Ecto neural progenitor cell (in vitro differentiated cells): ENCODE measurements at regions not wholly inside any gene's neighbourhood (a gene's known extent, or its start where the extent isn't known, plus 50 kb on each side); places are given as distances from the start of the nearest gene placed in this dataset.

Experiments used
- DNase-seq: peaks from one replicate; pipeline ENCODE4 v3.0.0-alpha.2; 2018; ENCODE audit warnings: low spot score

DNA sequence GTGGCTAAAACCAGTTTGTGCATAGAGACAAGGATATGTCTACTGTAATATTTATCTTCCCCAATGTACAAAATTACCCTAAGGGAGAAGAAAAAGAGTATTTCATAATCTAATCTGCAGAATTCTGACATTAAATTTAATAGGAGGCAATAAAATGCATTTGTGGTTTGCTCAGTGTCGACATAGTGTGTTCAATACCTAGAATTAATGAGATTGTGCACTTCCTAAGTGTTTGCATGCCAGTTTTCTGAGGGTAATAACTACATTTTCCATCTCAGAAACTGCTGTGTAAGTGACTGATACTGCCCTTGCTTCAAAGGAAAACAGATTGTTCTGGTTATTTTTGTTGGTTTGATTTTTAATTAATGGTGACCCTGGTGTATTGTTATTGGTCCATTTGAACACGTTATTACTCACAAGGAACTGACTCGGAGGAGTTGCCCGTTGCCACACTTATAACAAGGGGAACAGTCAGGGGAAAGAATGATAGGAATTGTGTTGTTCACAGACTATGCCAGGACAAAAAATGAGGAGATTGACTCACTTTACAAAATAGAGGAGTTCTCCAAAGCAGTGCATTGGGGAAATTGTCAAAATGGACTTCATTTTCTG, 960.3 kb upstream of the TMEM132C start:
- DNase-seq, result no peak

DNA sequence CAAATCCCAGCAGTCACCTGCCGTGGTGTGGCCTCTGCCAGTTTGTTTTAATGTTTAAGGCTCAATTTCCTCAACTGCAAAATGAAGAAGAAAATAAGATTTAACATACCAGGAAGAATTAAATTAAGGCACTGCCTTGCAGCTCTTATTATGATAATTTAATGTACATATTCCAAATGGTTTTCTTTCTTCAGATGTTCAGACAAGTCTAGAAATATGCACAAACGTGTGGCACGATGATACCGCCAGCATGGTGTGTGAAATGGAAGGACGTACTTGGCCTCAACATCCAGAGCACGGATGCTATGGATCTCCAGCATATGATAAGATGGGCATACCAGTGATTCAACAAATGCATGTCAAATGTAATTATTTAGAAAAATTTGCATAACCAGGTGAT, 959.4 kb upstream of the TMEM132C start:
- no peak for DNase-seq

DNA sequence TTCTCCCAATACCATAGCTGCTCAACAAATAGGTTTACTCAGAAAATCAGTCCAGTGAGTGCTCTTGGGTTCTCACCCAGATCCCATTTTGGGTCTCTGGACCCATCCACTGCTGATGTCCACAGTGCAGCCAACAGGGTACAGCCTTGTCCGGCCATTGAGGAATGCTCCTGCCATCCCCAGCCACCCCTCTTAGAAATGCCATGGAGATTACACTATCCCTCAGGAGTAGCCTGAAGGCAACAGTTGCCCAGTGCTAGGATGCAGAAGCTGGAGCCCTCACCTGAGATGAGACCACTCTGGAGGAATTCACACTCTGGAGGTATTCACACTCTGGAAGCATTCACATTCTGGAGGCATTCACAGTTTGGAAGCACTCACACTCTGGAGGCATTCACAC, 958.8 kb upstream of the TMEM132C start:
- DNase-seq, result no peak

DNA sequence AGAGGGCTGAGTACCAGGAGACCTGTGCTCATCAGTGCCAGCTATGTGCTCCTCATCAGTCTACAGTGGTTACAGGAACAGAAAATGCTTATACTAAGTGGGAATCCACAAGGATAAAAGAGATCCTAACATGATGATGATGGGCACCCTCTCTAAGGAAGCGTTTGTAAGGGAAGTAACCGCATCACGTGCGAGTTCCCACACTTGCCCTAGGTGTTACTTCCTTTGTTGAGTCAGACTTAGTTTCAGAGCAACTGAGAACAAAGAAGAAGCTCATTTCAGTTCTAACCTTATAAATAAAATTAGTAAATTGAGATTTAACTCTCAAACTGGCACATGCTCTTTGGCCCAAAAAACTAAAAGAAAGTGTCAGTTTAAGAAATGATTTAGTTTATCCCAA, 956.4 kb upstream of the TMEM132C start:
- no peak for DNase-seq

DNA sequence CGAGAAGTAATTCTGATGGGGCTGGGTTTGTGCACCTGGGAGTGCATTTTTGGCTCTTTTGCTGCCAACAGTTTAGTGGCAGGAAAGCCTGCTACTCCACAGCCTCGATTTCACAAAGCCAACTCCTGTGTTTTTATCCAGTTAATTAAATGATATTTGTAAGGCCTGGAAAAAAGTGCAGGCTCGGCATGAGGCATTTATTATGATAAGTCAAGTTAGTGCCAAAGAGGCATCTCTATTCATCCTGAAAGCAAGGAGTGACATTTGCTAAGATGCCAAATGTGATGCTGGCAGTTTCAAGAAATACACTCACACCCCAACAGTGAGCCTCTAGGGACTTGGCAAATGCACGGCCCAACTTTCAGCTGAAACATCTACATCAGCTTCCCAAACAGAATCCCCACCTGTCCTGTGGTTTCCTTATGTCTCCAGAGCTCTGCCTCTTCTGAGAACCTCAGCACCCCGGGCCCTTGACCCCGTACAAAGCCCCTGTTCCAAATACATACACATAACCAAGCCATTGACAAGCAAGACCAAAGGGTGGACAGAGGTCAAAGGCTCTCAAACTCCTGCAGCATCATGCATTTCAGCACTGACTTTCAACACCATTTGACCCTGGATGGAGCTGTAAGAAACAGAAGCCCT, 955.1 kb upstream of the TMEM132C start:
- no peak for DNase-seq

- no peak for DNase-seq
These were observed 942.3 kb upstream of the TMEM132C start for GRCh38 chr12:127324681-127325080.

GRCh38 chr12:127327986-127328385, 939.0 kb upstream of the TMEM132C start:
- DNase-seq, result no peak

DNA sequence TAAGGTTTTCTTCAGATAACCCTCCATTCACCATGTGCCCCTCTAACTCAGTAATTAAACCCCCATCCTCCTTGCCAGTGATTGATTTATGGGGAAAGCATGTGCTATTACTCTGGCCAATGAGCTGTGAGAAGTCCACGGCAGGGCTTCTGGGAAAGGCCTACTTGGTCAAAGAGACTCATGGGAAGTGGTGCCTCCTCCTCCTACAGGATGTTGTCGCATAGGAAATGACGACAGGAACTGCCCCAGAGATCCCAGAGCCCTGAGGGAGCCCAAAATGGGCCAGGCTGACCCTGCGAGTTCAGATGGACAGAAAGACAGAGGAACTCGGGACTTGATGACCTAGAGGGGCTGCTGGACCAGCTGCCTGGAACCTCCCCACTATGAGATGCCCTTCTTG, 938.1 kb upstream of the TMEM132C start:
- DNase-seq, result no peak

GRCh38 chr12:127334365-127334764, 932.6 kb upstream of the TMEM132C start:
- DNase-seq, result no peak

GRCh38 chr12:127334912-127335644, 931.9 kb upstream of the TMEM132C start:
- DNase-seq, result no peak

DNA sequence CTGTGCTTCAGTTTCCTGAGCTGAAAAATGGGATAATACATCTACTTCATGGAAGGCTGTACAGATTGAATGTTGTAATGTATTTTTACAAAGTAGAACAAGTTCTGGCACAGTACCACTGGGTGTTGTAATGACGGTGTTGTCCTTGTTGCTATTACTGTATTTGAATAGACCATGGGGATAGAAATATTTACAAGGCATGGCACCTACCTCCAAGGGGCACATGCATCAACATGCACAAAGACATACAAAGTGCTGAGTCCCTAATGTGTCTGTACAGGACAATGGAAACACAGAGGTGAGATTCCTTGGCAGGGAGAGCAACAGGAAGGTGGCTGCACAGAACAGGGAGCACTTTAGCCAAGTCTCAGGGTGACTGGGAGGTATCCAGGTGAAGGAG, 930.6 kb upstream of the TMEM132C start:
- DNase-seq, result no peak

- no peak for DNase-seq
These were observed 927.9 kb upstream of the TMEM132C start for GRCh38 chr12:127339065-127339464.

DNA sequence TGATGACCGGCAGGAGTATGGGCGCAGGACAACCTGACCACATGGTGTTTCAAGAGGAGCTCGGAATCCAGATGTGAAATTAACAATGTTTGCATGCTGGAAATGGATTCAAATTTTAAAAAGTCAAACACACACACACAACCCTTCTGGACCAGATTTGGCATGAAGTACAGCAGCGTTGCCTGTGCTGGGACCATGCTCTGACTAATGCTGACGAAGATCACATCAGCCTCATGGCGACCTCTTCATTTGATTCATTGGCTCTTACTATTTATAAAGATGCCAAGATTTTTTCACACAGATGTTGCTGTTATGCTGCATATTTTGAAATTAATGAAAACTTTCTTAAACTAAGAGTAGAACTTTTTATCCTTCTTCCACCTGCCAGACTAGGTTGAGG, 926.6 kb upstream of the TMEM132C start:
- DNase-seq, result no peak

- no peak for DNase-seq
These were observed 924.1 kb upstream of the TMEM132C start for GRCh38 chr12:127342861-127343260.

DNA sequence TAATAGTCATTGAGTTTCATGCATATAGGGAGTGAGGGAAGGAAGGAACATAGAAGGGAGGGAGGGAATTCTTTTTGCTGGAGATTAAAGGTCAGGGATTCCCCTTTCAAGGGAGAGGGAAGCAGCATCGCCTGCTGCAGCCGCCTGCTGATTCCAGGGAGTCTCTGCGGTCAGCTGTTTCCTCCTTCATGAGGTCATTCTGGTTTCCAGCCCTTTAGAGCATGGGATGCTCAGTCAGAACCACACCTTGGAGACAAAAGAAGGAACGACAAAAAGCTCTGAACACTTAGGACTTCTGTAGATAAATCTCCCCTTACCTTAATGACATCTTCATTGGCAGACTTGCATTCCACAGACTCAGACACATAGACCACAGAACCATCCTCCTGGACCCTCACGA, 923.0 kb upstream of the TMEM132C start:
- DNase-seq, result no peak

GRCh38 chr12:127351481-127352010, 915.4 kb upstream of the TMEM132C start:
- DNase-seq, result no peak

DNA sequence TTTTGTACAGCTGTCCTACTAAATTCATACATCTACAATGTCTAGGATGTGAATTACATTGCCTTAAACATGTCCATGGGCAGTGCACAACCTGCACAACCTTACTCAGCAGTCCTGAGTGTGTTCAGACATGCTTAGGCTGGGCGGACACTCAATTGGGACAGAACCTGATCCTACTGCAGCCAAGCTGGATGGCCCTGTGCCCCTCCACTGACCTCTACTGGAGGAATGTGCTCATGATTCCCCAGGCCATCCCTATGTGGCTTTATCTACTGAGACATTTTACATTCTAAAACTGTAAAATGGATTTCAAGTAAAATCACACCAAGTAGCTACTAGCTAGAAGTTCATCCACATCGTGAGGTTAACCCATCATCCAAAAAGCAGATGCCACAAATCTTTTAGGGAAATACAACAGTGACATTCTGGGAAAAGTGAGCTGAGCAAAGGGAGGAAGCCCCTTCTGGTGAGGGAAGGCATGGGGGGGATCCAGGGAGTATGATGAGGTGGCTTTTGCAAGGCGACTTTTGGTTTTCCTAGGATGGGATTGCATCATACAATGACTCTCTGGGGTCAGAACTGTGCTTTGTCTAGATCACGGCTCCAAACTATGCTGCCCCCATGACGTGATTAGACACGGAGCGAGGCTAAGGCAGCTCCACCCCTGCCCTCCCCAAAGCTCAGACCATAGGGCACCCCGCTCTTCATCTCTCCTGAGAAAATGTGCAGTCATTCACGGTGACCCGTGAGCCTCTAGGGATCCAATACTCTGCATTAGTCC, 911.7 kb upstream of the TMEM132C start:
- DNase-seq, result no peak

DNA sequence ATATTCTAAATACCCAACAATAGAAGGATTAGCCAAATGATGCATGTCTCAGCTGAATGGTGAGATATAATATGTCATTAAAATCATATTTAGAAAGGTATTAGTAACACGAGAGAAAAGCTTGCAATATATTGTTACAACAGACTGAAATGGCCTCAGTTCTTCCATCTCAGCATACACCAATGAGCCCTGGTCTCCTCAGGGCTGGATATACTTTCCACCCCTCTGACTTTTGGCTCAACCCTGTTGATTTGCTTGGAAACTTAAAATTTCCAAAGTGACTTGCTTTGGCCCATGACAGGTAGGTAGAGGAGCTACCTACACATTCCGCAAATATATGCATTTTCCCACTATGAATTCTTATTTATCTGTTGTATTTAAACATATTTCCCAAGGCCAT, 908.1 kb upstream of the TMEM132C start:
- DNase-seq, result no peak

- DNase-seq, result no peak
These were observed 906.4 kb upstream of the TMEM132C start for GRCh38 chr12:127360580-127360979.

GRCh38 chr12:127362121-127362520, 904.8 kb upstream of the TMEM132C start:
- DNase-seq, result no peak

DNA sequence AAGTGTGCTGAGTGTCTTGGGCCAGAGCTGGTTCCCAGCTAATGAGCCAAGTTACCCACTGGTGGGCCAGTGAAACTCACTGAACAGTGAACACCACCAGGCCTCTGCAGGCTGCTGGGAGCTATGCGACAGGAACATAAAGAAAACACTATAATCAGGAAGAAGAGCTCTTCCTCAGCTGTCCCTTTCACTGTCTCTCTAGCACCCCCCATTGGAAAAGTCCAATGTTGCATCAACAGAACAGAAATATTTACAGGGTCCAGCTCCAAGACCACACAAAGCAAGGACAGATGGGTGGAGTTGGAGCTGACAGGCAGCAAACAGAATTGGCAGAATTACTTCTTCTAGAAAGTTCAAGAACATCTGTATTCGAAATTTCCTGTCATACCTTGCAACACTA, 903.6 kb upstream of the TMEM132C start:
- no peak for DNase-seq

DNA sequence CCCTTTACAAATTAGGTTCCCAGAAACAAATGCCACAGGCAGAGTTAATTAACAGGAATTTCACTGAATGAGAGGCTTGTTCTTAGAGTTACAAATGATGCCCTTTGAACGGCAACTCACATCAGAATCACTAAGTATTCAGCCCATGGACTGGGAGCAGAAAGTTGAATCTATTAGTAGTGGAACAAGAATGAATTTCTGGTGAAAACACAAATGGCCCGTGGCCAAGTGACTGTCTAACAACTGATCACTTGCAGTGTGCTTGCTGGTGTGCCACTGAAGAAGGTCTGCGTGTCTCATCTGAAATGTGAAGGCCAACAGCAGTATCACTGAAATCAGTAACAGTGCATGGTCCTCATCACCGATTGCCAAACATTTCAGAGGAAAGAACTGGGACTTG, 893.4 kb upstream of the TMEM132C start:
- DNase-seq, result no peak

DNA sequence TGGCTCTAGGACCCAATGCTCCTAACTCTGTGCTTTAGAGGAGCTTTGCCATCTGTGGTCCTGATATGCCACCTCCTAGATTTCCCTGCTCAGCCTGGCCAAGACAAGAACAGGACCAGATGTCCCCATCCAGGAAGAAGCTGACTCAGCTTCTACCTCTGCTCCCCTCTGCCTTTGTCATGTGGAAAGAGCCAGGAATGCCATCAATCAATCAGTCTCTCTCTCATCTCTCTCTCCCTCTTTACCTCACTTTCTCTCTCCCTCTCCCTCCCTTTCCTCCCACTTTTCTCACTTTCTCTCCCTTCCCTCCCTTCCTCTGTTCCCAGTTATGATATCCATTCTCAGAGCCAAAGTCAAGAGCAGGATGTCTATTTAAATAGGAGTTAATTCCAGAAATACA, 892.5 kb upstream of the TMEM132C start:
- DNase-seq, result no peak
